HUES6 (cell line): ENCODE measurements at regions not wholly inside any gene's neighbourhood (a gene's known extent, or its start where the extent isn't known, plus 50 kb on each side); places are given as distances from the start of the nearest gene placed in this dataset.

Source experiments
- H3K27ac ChIP-seq: 2 replicates; pipeline ENCODE4 v1.7.0; 2013; ENCODE audit warnings: low read depth, mild to moderate bottlenecking, low read length, inconsistent platforms
- H3K27me3 ChIP-seq: 2 replicates; pipeline ENCODE4 v1.6.1; 2013; ENCODE audit warnings: low read length; ENCODE audit not compliant: control insufficient read depth, insufficient read depth
- H3K36me3 ChIP-seq: 2 replicates; pipeline ENCODE4 v1.6.1; 2013; ENCODE audit warnings: low read length; ENCODE audit not compliant: control insufficient read depth, insufficient read depth
- H3K4me1 ChIP-seq: 2 replicates; pipeline ENCODE4 v1.6.1; 2013; ENCODE audit warnings: low read length; ENCODE audit not compliant: control insufficient read depth, insufficient read depth
- H3K4me3 ChIP-seq: 2 replicates; pipeline ENCODE4 v1.5.1; 2013; ENCODE audit warnings: low read depth, low read length
- H3K9ac ChIP-seq: one replicate; pipeline ENCODE4 v1.6.1; 2013; ENCODE audit warnings: mild to moderate bottlenecking, low read length
- H3K9me3 ChIP-seq: 2 replicates; pipeline ENCODE4 v1.6.1; 2013; ENCODE audit warnings: low read depth, low read length; ENCODE audit not compliant: control insufficient read depth, insufficient read depth

- H3K36me3 ChIP-seq: no peaks in the 10 kb centered on the region
- H3K4me3 ChIP-seq: no peak overlapping the region
These were observed 370.5 kb downstream of the NUF2 start for GRCh38 chr1:163692266-163692665.

GRCh38 chr1:163697137-163697536, 375.4 kb downstream of the NUF2 start:
- H3K9ac ChIP-seq: no peak overlapping the region
- H3K36me3 ChIP-seq: no peaks in the 10 kb centered on the region
- H3K27ac ChIP-seq: no peak overlapping the region
- no peaks in the 10 kb centered on the region for H3K4me1 ChIP-seq
- H3K27me3 ChIP-seq: no peaks in the 10 kb centered on the region
- peaks cover 6% of the 10 kb centered on the region for H3K9me3 ChIP-seq
- H3K4me3 ChIP-seq: no peak overlapping the region

More at GRCh38 chr1:163692266-163692665, 370.5 kb downstream of the NUF2 start:
- no peaks in the 10 kb centered on the region for H3K27me3 ChIP-seq
- H3K9ac ChIP-seq: no peak overlapping the region
- H3K4me1 ChIP-seq: no peaks in the 10 kb centered on the region
- H3K27ac ChIP-seq: no peak overlapping the region
- H3K9me3 ChIP-seq: peaks cover 6% of the 10 kb centered on the region

GRCh38 chr1:163701783-163702374, 380.1 kb downstream of the NUF2 start:
- Histone ChIP-seq H3K9me3 (no peaks in the 10 kb centered on the region), H3K9ac (no peak overlapping the region), H3K27ac (no peak overlapping the region), H3K27me3 (no peaks in the 10 kb centered on the region), H3K4me3 (no peak overlapping the region), H3K36me3 (no peaks in the 10 kb centered on the region), H3K4me1 (no peaks in the 10 kb centered on the region)

GRCh38 chr1:163703794-163704193, 382.0 kb downstream of the NUF2 start:
- Histone ChIP-seq H3K4me3 (no peak overlapping the region), H3K27ac (no peak overlapping the region), H3K36me3 (no peaks in the 10 kb centered on the region), H3K27me3 (no peaks in the 10 kb centered on the region), H3K4me1 (no peaks in the 10 kb centered on the region), H3K9ac (no peak overlapping the region), H3K9me3 (no peaks in the 10 kb centered on the region)

GRCh38 chr1:163706915-163707314, 385.2 kb downstream of the NUF2 start:
- H3K27ac ChIP-seq: no peak overlapping the region
- H3K9ac ChIP-seq: no peak overlapping the region
- no peaks in the 10 kb centered on the region for H3K4me1 ChIP-seq
- no peaks in the 10 kb centered on the region for H3K36me3 ChIP-seq
- no peaks in the 10 kb centered on the region for H3K9me3 ChIP-seq
- no peak overlapping the region for H3K4me3 ChIP-seq
- no peaks in the 10 kb centered on the region for H3K27me3 ChIP-seq

GRCh38 chr1:163709636-163710035, 387.9 kb downstream of the NUF2 start:
- H3K36me3 ChIP-seq: no peaks in the 10 kb centered on the region
- H3K27me3 ChIP-seq: no peaks in the 10 kb centered on the region
- H3K9ac ChIP-seq: no peak overlapping the region
- H3K27ac ChIP-seq: no peak overlapping the region
- no peaks in the 10 kb centered on the region for H3K9me3 ChIP-seq
- no peak overlapping the region for H3K4me3 ChIP-seq
- no peaks in the 10 kb centered on the region for H3K4me1 ChIP-seq

- H3K4me1 ChIP-seq: no peaks in the 10 kb centered on the region
- no peak overlapping the region for H3K27ac ChIP-seq
- H3K9ac ChIP-seq: no peak overlapping the region
- no peaks in the 10 kb centered on the region for H3K9me3 ChIP-seq
- H3K27me3 ChIP-seq: no peaks in the 10 kb centered on the region
- no peaks in the 10 kb centered on the region for H3K36me3 ChIP-seq
- no peak overlapping the region for H3K4me3 ChIP-seq
These were observed 390.6 kb downstream of the NUF2 start for GRCh38 chr1:163712321-163712720.

- H3K9me3 ChIP-seq: peaks cover 15% of the 10 kb centered on the region
- H3K27ac ChIP-seq: no peak overlapping the region
- H3K36me3 ChIP-seq: no peaks in the 10 kb centered on the region
- no peaks in the 10 kb centered on the region for H3K27me3 ChIP-seq
- H3K4me3 ChIP-seq: no peak overlapping the region
- H3K9ac ChIP-seq: no peak overlapping the region
- H3K4me1 ChIP-seq: no peaks in the 10 kb centered on the region
These were observed 398.5 kb downstream of the NUF2 start for GRCh38 chr1:163720294-163720693.

GRCh38 chr1:163725551-163725950, 403.8 kb downstream of the NUF2 start:
- Histone ChIP-seq H3K9me3 (peaks cover 9% of the 10 kb centered on the region; the same call in 1 of the 2 replicates), H3K9ac (no peak overlapping the region), H3K27ac (no peak overlapping the region)

GRCh38 chr1:163730411-163730821, 408.7 kb downstream of the NUF2 start:
- Histone ChIP-seq H3K27me3 (no peaks in the 10 kb centered on the region), H3K9ac (no peak overlapping the region), H3K4me3 (no peak overlapping the region)

More at GRCh38 chr1:163725551-163725950, 403.8 kb downstream of the NUF2 start:
- Histone ChIP-seq H3K4me1 (no peaks in the 10 kb centered on the region), H3K4me3 (no peak overlapping the region), H3K36me3 (no peaks in the 10 kb centered on the region), H3K27me3 (no peaks in the 10 kb centered on the region)

GRCh38 chr1:163737261-163737660, 415.5 kb downstream of the NUF2 start:
- H3K4me1 ChIP-seq: peaks cover 4% of the 10 kb centered on the region; the same call in 1 of the 2 replicates
- H3K9me3 ChIP-seq: no peaks in the 10 kb centered on the region
- no peak overlapping the region for H3K27ac ChIP-seq
- H3K4me3 ChIP-seq: no peak overlapping the region
- no peaks in the 10 kb centered on the region for H3K36me3 ChIP-seq
- H3K9ac ChIP-seq: no peak overlapping the region
- H3K27me3 ChIP-seq: no peaks in the 10 kb centered on the region

More at GRCh38 chr1:163730411-163730821, 408.7 kb downstream of the NUF2 start:
- no peaks in the 10 kb centered on the region for H3K36me3 ChIP-seq
- H3K4me1 ChIP-seq: no peaks in the 10 kb centered on the region
- peaks cover 9% of the 10 kb centered on the region; the same call in 1 of the 2 replicates for H3K9me3 ChIP-seq
- no peak overlapping the region for H3K27ac ChIP-seq
